C4-2B (cell line): ENCODE measurements at regions not wholly inside any gene's neighbourhood (a gene's known extent, or its start where the extent isn't known, plus 50 kb on each side); places are given as distances from the start of the nearest gene placed in this dataset.

Experiments used
- ZFX ChIP-seq: fragments of 450-650 bp; IDR thresholded peaks from 2 replicates; pipeline ENCODE4 v1.6.1; 2017
- TF ChIP-seq, protein P1 (sequence below): fragments of 450-650 bp; conservative IDR thresholded peaks from 2 replicates; pipeline ENCODE4 v1.5.1; 2017; ENCODE audit warnings: mild to moderate bottlenecking

DNA sequence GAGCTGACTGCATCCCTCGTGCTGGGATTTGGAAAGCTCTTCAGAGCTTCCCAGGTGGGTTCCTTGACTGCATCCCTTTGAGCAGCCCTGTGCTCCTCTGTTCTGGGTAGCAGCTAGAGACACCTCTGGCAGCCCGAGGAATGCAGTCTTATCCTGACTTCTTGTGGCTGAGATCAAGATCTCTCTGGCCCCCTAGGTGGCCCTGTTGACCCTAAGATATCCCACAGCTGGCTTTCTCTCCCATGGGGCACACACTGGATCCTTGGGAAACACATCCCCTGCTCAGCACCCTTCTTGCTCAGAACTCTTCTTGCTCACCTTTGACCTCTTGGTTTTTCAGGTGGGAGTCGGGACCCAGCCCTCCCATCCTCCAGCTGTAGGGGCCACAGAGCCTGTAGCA is 237.2 kb downstream of the TSN start:
- TF ChIP-seq, protein P1, sequence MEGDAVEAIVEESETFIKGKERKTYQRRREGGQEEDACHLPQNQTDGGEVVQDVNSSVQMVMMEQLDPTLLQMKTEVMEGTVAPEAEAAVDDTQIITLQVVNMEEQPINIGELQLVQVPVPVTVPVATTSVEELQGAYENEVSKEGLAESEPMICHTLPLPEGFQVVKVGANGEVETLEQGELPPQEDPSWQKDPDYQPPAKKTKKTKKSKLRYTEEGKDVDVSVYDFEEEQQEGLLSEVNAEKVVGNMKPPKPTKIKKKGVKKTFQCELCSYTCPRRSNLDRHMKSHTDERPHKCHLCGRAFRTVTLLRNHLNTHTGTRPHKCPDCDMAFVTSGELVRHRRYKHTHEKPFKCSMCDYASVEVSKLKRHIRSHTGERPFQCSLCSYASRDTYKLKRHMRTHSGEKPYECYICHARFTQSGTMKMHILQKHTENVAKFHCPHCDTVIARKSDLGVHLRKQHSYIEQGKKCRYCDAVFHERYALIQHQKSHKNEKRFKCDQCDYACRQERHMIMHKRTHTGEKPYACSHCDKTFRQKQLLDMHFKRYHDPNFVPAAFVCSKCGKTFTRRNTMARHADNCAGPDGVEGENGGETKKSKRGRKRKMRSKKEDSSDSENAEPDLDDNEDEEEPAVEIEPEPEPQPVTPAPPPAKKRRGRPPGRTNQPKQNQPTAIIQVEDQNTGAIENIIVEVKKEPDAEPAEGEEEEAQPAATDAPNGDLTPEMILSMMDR: no peak
- TF ChIP-seq ZFX: no peak
